ENCODE measurements at regions not wholly inside any gene's neighbourhood (a gene's known extent, or its start where the extent isn't known, plus 50 kb on each side); places are given as distances from the start of the nearest gene placed in this dataset.

- TF ChIP-seq, protein P1, sequence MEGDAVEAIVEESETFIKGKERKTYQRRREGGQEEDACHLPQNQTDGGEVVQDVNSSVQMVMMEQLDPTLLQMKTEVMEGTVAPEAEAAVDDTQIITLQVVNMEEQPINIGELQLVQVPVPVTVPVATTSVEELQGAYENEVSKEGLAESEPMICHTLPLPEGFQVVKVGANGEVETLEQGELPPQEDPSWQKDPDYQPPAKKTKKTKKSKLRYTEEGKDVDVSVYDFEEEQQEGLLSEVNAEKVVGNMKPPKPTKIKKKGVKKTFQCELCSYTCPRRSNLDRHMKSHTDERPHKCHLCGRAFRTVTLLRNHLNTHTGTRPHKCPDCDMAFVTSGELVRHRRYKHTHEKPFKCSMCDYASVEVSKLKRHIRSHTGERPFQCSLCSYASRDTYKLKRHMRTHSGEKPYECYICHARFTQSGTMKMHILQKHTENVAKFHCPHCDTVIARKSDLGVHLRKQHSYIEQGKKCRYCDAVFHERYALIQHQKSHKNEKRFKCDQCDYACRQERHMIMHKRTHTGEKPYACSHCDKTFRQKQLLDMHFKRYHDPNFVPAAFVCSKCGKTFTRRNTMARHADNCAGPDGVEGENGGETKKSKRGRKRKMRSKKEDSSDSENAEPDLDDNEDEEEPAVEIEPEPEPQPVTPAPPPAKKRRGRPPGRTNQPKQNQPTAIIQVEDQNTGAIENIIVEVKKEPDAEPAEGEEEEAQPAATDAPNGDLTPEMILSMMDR (IDR thresholded peaks at IDR 0.05), result no peak
- no peak for TF ChIP-seq POLR2A (IDR thresholded peaks at IDR 0.05)
Observed at GRCh38 chr3:104588442-104588841, 778.3 kb upstream of the ALCAM start.

Measured in sigmoid colon (tissue), 3 donors.